OCI-LY3 (cell line): ENCODE measurements at regions not wholly inside any gene's neighbourhood (a gene's known extent, or its start where the extent isn't known, plus 50 kb on each side); places are given as distances from the start of the nearest gene placed in this dataset.

Experiments
- CTCF ChIP-seq: fragments of 200-600, 300-600 bp; sonication (generic); IDR thresholded peaks from 2 replicates; pipeline ENCODE4 v1.5.1; 2014; ENCODE audit warnings: antibody characterized with exemption, low read length, low read depth
- EZH2phosphoT487 ChIP-seq: fragments of 200-600 bp; shearing (Covaris generic); IDR thresholded peaks from 2 replicates; pipeline ENCODE4 v1.6.1; 2018; ENCODE audit warnings: antibody characterized with exemption, mixed run types, low read depth

GRCh38 chr4:104870495-104871233 is 276.0 kb upstream of the TET2 start:
- TF ChIP-seq CTCF (no peak), EZH2phosphoT487 (no peak)
